Stomach (tissue), 8 donors: ENCODE measurements at regions not wholly inside any gene's neighbourhood (a gene's known extent, or its start where the extent isn't known, plus 50 kb on each side); places are given as distances from the start of the nearest gene placed in this dataset.

Experiments used
- DNase-seq, 2 donors: peaks; one replicate each; pipeline versions ENCODE4 v3.0.0 to v3.0.0-alpha.2; 2013 to 2019
- H3K27ac ChIP-seq, 5 donors: fragments of 200-600 bp in 4 of 5; sonication (generic) in 4 of 5; one replicate each; pipeline ENCODE4 v1.5.1; 2013 to 2019; ENCODE audit warnings: mild to moderate bottlenecking in 1 of 5, moderate library complexity in 1 of 5
- H3K27me3 ChIP-seq, 3 donors: fragments of 200-600 bp; sonication (generic); one replicate each; pipeline ENCODE4 v1.5.1; 2017 to 2019; ENCODE audit warnings: mixed run types in 1 of 3
- H3K36me3 ChIP-seq, 4 donors: fragments of 200-600 bp; sonication (generic); 1 replicate in 3 of 4; 2 replicates in 1 of 4; pipeline ENCODE4 v1.5.1; 2016 to 2019
- H3K4me1 ChIP-seq, 4 donors: fragments of 200-600 bp; sonication (generic); one replicate each; pipeline ENCODE4 v1.5.1; 2016 to 2019
- H3K4me3 ChIP-seq, 4 donors: fragments of 200-600 bp; sonication (generic) in 3 of 4; one replicate each; pipeline ENCODE4 v1.5.1; 2016 to 2019; ENCODE audit warnings: mild to moderate bottlenecking in 1 of 4
- H3K9me3 ChIP-seq, 4 donors: fragments of 200-600 bp; sonication (generic); one replicate each; pipeline ENCODE4 v1.5.1; 2016 to 2019
- CTCF ChIP-seq, 7 experiments: fragments of 450-650 bp in 4 of 7; fragments of 200-600 bp in 3 of 7; sonication (generic) in 3 of 7; IDR thresholded peaks; one replicate each; pipeline ENCODE4 v1.5.1; 2016 to 2019; ENCODE audit warnings: antibody characterized with exemption in 7 of 7, control low read depth in 2 of 7, mild to moderate bottlenecking in 1 of 7
- EP300 ChIP-seq: sonication (generic); formaldehyde crosslinking; IDR thresholded peaks from one replicate; pipeline ENCODE4 v1.6.1; 2017; ENCODE audit warnings: antibody characterized with exemption
- POLR2A ChIP-seq, 4 donors: fragments of 450-650 bp; IDR thresholded peaks; one replicate each; pipeline ENCODE4 v1.6.1; 2016; ENCODE audit warnings: antibody characterized with exemption in 4 of 4, control low read depth in 2 of 4, mild to moderate bottlenecking in 1 of 4, moderate library complexity in 1 of 4
- POLR2AphosphoS5 ChIP-seq, 3 donors: sonication (generic); formaldehyde crosslinking; IDR thresholded peaks; one replicate each; pipeline ENCODE4 v1.6.1; 2016; ENCODE audit warnings: antibody characterized with exemption in 3 of 3
- WGBS, 5 donors: extraction: QIAGEN DNeasy Blood & Tissue Kit in 3 of 5; methylation state at CpG; one replicate each; pipeline versions ENCODE4 v1.1.5 to v1.1.7; 2013 to 2018; 5-methylcytosine and 5-hydroxymethylcytosine counted together
- intact Hi-C: fragments of 100-400 bp; cut with DNase I; formaldehyde crosslinking; loops from one replicate; pipeline ENCODE4 v1.15.1; 2023; ENCODE audit warnings: low total_unique reads
- donor health status: healthy with polysubstance abuse.
- donor health status: Bipolar disorder and iron deficiency.
- donor health status: healthy.

GRCh38 chr16:8158051-8158450 lies 432.3 kb downstream of the TMEM114 start:
- peaks cover 0 to 20% (median 11%) of the 10 kb centered on the region in 4 donors for H3K9me3 ChIP-seq
- H3K27ac ChIP-seq = no peak overlapping the region
- TF ChIP-seq EP300 = no peak
- TF ChIP-seq POLR2A (IDR thresholded peaks at IDR 0.05) = no peak
- TF ChIP-seq CTCF (IDR thresholded peaks at IDR 0.05) = no peak
- no peak for TF ChIP-seq POLR2AphosphoS5 (IDR thresholded peaks at IDR 0.05)
- no peak for DNase-seq
- no peaks in the 10 kb centered on the region for H3K27me3 ChIP-seq
- 34 to 64% (median 51%) methylated on average over 5 of the region's 5 CpGs for WGBS, 5 donors
- H3K4me3 ChIP-seq = no peak overlapping the region
- H3K4me1 ChIP-seq = no peaks in the 10 kb centered on the region
- no peaks in the 10 kb centered on the region for H3K36me3 ChIP-seq
- intact Hi-C loops = no loop called here

GRCh38 chr16:8155275-8155674 lies 435.0 kb downstream of the TMEM114 start:
- H3K27me3 ChIP-seq = no peaks in the 10 kb centered on the region
- 44 to 91% (median 76%) methylated on average over 1 to 2 of the region's 2 CpGs for WGBS, 5 donors
- no peak for DNase-seq
- H3K4me1 ChIP-seq = no peaks in the 10 kb centered on the region
- H3K9me3 ChIP-seq = peaks cover 0 to 26% (median 11%) of the 10 kb centered on the region in 4 donors
- no peaks in the 10 kb centered on the region for H3K36me3 ChIP-seq
- no peak overlapping the region for H3K4me3 ChIP-seq
- H3K27ac ChIP-seq = no peak overlapping the region
- intact Hi-C loops = no loop called here
- no peak for TF ChIP-seq POLR2A (IDR thresholded peaks at IDR 0.05)
- TF ChIP-seq CTCF (IDR thresholded peaks at IDR 0.05) = no peak
- TF ChIP-seq EP300 = no peak
- TF ChIP-seq POLR2AphosphoS5 (IDR thresholded peaks at IDR 0.05) = no peak

- intact Hi-C loops = no loop called here
- 86 to 92% (median 90%) methylated on average over 17 of the region's 17 CpGs for WGBS, 5 donors
- no peak for TF ChIP-seq CTCF (IDR thresholded peaks at IDR 0.05)
- no peak for TF ChIP-seq EP300
- TF ChIP-seq POLR2AphosphoS5 (IDR thresholded peaks at IDR 0.05) = no peak
- no peak for TF ChIP-seq POLR2A (IDR thresholded peaks at IDR 0.05)
Observed at GRCh38 chr16:8146256-8147012, 443.9 kb downstream of the TMEM114 start.

GRCh38 chr16:8138666-8139065 lies 451.6 kb downstream of the TMEM114 start:
- Histone ChIP-seq H3K27ac (no peak overlapping the region), H3K4me3 (no peak overlapping the region), H3K9me3 (no peaks in the 10 kb centered on the region), H3K36me3 (no peaks in the 10 kb centered on the region), H3K4me1 (no peaks in the 10 kb centered on the region), H3K27me3 (no peaks in the 10 kb centered on the region)
- 86 to 100% (median 97%) methylated on average over 1 of the region's 1 CpG for WGBS, 5 donors
- TF ChIP-seq POLR2A (IDR thresholded peaks at IDR 0.05) (no peak), CTCF (IDR thresholded peaks at IDR 0.05) (no peak), EP300 (no peak), POLR2AphosphoS5 (IDR thresholded peaks at IDR 0.05) (no peak)
- intact Hi-C loops = no loop called here
- DNase-seq = no peak

More at GRCh38 chr16:8146256-8147012, 443.9 kb downstream of the TMEM114 start:
- no peak for DNase-seq
- Histone ChIP-seq H3K27ac (no peak overlapping the region), H3K36me3 (no peaks in the 10 kb centered on the region), H3K4me1 (no peaks in the 10 kb centered on the region), H3K9me3 (peaks cover 0 to 2% (median 0%) of the 10 kb centered on the region in 4 donors), H3K27me3 (no peaks in the 10 kb centered on the region), H3K4me3 (no peak overlapping the region)
